OCI-LY3 (cell line): ENCODE measurements at regions not wholly inside any gene's neighbourhood (a gene's known extent, or its start where the extent isn't known, plus 50 kb on each side); places are given as distances from the start of the nearest gene placed in this dataset.
"Not testable (repeated sequence)": the region's sequence is repeated elsewhere in the genome, so short reads cannot be mapped to it uniquely, and the experiment has no call there.

ENCODE experiments used
- H2AFZ ChIP-seq: fragments of 200-600, 300-600 bp; shearing (Covaris generic); 2 replicates; pipeline ENCODE4 v1.6.0; 2014; ENCODE audit warnings: antibody characterized with exemption, low read depth, low read length
- H3K27ac ChIP-seq: fragments of 200-600, 300-600 bp; sonication (generic); 2 replicates; pipeline ENCODE4 v1.5.1; 2014; ENCODE audit warnings: mild to moderate bottlenecking, low read length, moderate library complexity, mixed read lengths
- H3K27me3 ChIP-seq: fragments of 200-600, 300-600 bp; sonication (generic); 2 replicates; pipeline ENCODE4 v1.6.1; 2014; ENCODE audit warnings: low read depth, low read length, mixed read lengths
- H3K36me3 ChIP-seq: fragments of 200-600, 300-600 bp; sonication (generic); replicated peaks from 2 replicates; pipeline ENCODE3; 2014; ENCODE audit warnings: low read depth, low read length, mixed read lengths
- H3K4me1 ChIP-seq: fragments of 300-600, 200-600 bp; sonication (generic); 2 replicates; pipeline ENCODE4 v1.6.1; 2014; ENCODE audit warnings: low read length, mixed read lengths
- H3K4me2 ChIP-seq: fragments of 200-600, 300-600 bp; sonication (generic); 2 replicates; pipeline ENCODE4 v1.6.1; 2014; ENCODE audit warnings: low read length, mixed read lengths
- H3K4me3 ChIP-seq: fragments of 300-600, 200-600 bp; sonication (generic); 2 replicates; pipeline ENCODE4 v1.5.1; 2014; ENCODE audit warnings: antibody characterized with exemption, mild to moderate bottlenecking, low read length, moderate library complexity
- H3K79me2 ChIP-seq: fragments of 300-600, 200-600 bp; shearing (Covaris generic); 2 replicates; pipeline ENCODE4 v1.6.1; 2014; ENCODE audit warnings: mild to moderate bottlenecking, low read length, mixed read lengths
- H3K9ac ChIP-seq: fragments of 300-600, 200-600 bp; shearing (Covaris generic); 2 replicates; pipeline ENCODE4 v1.6.0; 2014; ENCODE audit warnings: mild to moderate bottlenecking, low read length, moderate library complexity
- H3K9me3 ChIP-seq: fragments of 200-600, 300-600 bp; shearing (Covaris generic); 2 replicates; pipeline ENCODE4 v1.6.1; 2014; ENCODE audit warnings: low read length, mixed read lengths; ENCODE audit not compliant: insufficient read depth
- H4K20me1 ChIP-seq: fragments of 200-600, 300-600 bp; sonication (generic); 2 replicates; pipeline ENCODE4 v1.6.1; 2016; ENCODE audit warnings: low read length, mixed read lengths; ENCODE audit not compliant: insufficient read depth
- CTCF ChIP-seq: fragments of 200-600, 300-600 bp; sonication (generic); IDR thresholded peaks from 2 replicates; pipeline ENCODE4 v1.5.1; 2014; ENCODE audit warnings: antibody characterized with exemption, low read length, low read depth
- EZH2phosphoT487 ChIP-seq: fragments of 200-600 bp; shearing (Covaris generic); IDR thresholded peaks from 2 replicates; pipeline ENCODE4 v1.6.1; 2018; ENCODE audit warnings: antibody characterized with exemption, mixed run types, low read depth

DNA sequence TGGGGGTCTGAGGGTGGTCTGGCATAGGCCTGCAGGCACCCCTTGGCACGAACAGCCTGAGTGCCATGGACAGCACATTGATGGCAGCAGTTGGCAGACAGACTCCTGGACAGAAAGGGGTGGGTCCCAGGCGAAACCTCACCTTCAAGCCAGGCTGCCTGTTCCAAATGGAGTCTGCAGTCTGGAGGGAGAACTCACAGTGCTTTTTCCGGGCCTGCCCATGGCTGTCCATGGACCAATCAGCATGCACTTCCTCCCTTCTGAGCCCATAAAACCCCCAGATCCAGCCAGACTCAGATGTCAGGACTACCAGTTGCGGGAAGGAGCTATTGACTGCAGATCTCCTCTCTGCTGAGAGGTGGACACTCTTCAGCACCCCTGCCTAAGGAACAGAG lies 694.6 kb upstream of the ACVR2A start:
- H2AFZ ChIP-seq: no peak overlapping the region
- no peaks in the 10 kb centered on the region for H3K36me3 ChIP-seq
- H3K4me2 ChIP-seq: no peak overlapping the region
- no peak overlapping the region for H3K27ac ChIP-seq
- no peaks in the 10 kb centered on the region for H3K79me2 ChIP-seq
- H3K27me3 ChIP-seq: no peaks in the 10 kb centered on the region
- H4K20me1 ChIP-seq: no peaks in the 10 kb centered on the region
- peaks cover 4% of the 10 kb centered on the region; the same call in 1 of the 2 replicates for H3K9me3 ChIP-seq
- TF ChIP-seq EZH2phosphoT487: no peak
- TF ChIP-seq CTCF: no peak
- no peak overlapping the region for H3K9ac ChIP-seq
- no peaks in the 10 kb centered on the region for H3K4me1 ChIP-seq
- no peak overlapping the region for H3K4me3 ChIP-seq

- no peak for TF ChIP-seq CTCF
- TF ChIP-seq EZH2phosphoT487: no peak
- no peak overlapping the region for H3K27ac ChIP-seq
- H3K4me2 ChIP-seq: no peak overlapping the region
- H2AFZ ChIP-seq: no peak overlapping the region
- no peaks in the 10 kb centered on the region for H3K27me3 ChIP-seq
- no peaks in the 10 kb centered on the region for H3K79me2 ChIP-seq
- H3K9me3 ChIP-seq: peaks cover 4% of the 10 kb centered on the region; the same call in 1 of the 2 replicates
- H3K36me3 ChIP-seq: no peaks in the 10 kb centered on the region
- H3K4me1 ChIP-seq: no peaks in the 10 kb centered on the region
- no peak overlapping the region for H3K4me3 ChIP-seq
- no peak overlapping the region for H3K9ac ChIP-seq
- H4K20me1 ChIP-seq: no peaks in the 10 kb centered on the region
Observed at GRCh38 chr2:147149575-147150240, 695.1 kb upstream of the ACVR2A start.

- no peak overlapping the region for H3K27ac ChIP-seq
- no peaks in the 10 kb centered on the region for H3K36me3 ChIP-seq
- H4K20me1 ChIP-seq: no peaks in the 10 kb centered on the region
- TF ChIP-seq CTCF (no peak), EZH2phosphoT487 (no peak)
- H3K27me3 ChIP-seq: no peaks in the 10 kb centered on the region
- H3K9me3 ChIP-seq: peaks cover 4% of the 10 kb centered on the region; the same call in 1 of the 2 replicates
- H3K9ac ChIP-seq: no peak overlapping the region
- H3K4me3 ChIP-seq: no peak overlapping the region
- no peaks in the 10 kb centered on the region for H3K79me2 ChIP-seq
- no peak overlapping the region for H2AFZ ChIP-seq
- no peak overlapping the region for H3K4me2 ChIP-seq
- no peaks in the 10 kb centered on the region for H3K4me1 ChIP-seq
Observed at GRCh38 chr2:147147802-147148201, 697.0 kb upstream of the ACVR2A start.

DNA sequence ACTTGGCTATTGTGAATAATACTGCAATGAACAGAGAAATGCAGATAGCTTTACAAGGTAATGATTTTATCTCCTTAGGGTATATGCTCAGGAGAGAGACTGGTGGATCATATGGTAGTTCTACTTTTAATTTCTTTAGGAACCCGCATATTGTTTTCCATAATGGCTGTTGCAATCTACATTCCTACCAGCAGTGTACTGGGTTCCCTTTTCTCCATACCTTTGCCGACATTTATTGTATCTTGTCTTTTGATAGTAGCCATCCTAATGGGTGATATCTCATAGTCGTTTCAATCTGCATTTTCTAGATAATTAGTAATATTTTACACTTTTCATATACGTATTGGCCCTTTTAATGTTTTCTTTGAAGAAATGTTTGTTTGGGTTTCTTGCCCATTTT lies 702.9 kb upstream of the ACVR2A start:
- H4K20me1 ChIP-seq: no peaks in the 10 kb centered on the region
- H3K27me3 ChIP-seq: no peaks in the 10 kb centered on the region
- no peaks in the 10 kb centered on the region for H3K9me3 ChIP-seq
- H3K27ac ChIP-seq: no peak overlapping the region
- no peak overlapping the region for H3K9ac ChIP-seq
- H3K36me3 ChIP-seq: no peaks in the 10 kb centered on the region
- H3K4me2 ChIP-seq: no peak overlapping the region
- H3K4me1 ChIP-seq: no peaks in the 10 kb centered on the region
- TF ChIP-seq CTCF (no peak), EZH2phosphoT487 (no peak)
- H3K79me2 ChIP-seq: no peaks in the 10 kb centered on the region
- no peak overlapping the region for H2AFZ ChIP-seq
- H3K4me3 ChIP-seq: no peak overlapping the region

- not testable (repeated sequence) for H3K9me3 ChIP-seq, H2AFZ ChIP-seq, H3K4me2 ChIP-seq, H3K9ac ChIP-seq, H3K79me2 ChIP-seq, H4K20me1 ChIP-seq, H3K27me3 ChIP-seq, H3K4me3 ChIP-seq, H3K36me3 ChIP-seq, H3K4me1 ChIP-seq, H3K27ac ChIP-seq
Observed at GRCh38 chr2:147139732-147140131, 705.1 kb upstream of the ACVR2A start.
